Hepatocyte (in vitro differentiated cells): ENCODE measurements at regions not wholly inside any gene's neighbourhood (a gene's known extent, or its start where the extent isn't known, plus 50 kb on each side); places are given as distances from the start of the nearest gene placed in this dataset.
"Not testable (repeated sequence)": the region's sequence is repeated elsewhere in the genome, so short reads cannot be mapped to it uniquely, and the experiment has no call there.

ENCODE experiments used
- DNase-seq: peaks from one replicate; pipeline ENCODE4 v3.0.0-alpha.2; 2016; ENCODE audit warnings: low spot score
- H2AFZ ChIP-seq: fragments of 200-600 bp; sonication (generic); 2 replicates; pipeline ENCODE4 v1.6.0; 2016; ENCODE audit warnings: antibody characterized with exemption, mild to moderate bottlenecking
- H3K27ac ChIP-seq: fragments of 200-600 bp; sonication (generic); 2 replicates; pipeline ENCODE4 v1.5.1; 2016; ENCODE audit warnings: mild to moderate bottlenecking
- H3K27me3 ChIP-seq: fragments of 200-600 bp; sonication (generic); 2 replicates; pipeline ENCODE4 v1.6.1; 2016
- H3K36me3 ChIP-seq: fragments of 200-600 bp; sonication (generic); replicated peaks from 2 replicates; pipeline ENCODE4 v1.5.1; 2016; ENCODE audit warnings: low read depth; ENCODE audit not compliant: insufficient read depth
- H3K4me1 ChIP-seq: fragments of 200-600 bp; sonication (generic); 2 replicates; pipeline ENCODE4 v1.5.1; 2016; ENCODE audit warnings: mild to moderate bottlenecking, moderate library complexity; ENCODE audit not compliant: insufficient read depth
- H3K4me2 ChIP-seq: fragments of 200-600 bp; sonication (generic); 2 replicates; pipeline ENCODE4 v1.6.0; 2016
- H3K4me3 ChIP-seq: fragments of 200-600 bp; sonication (generic); 2 replicates; pipeline ENCODE4 v1.5.1; 2016; ENCODE audit warnings: mild to moderate bottlenecking
- H3K79me2 ChIP-seq: fragments of 200-600 bp; sonication (generic); 2 replicates; pipeline ENCODE4 v1.6.0; 2017; ENCODE audit warnings: mild to moderate bottlenecking
- H3K9me2 ChIP-seq: fragments of 200-600 bp; sonication (generic); replicated peaks from 2 replicates; pipeline ENCODE4 v1.6.0; 2017; ENCODE audit warnings: mild to moderate bottlenecking; ENCODE audit not compliant: insufficient read depth
- H3K9me3 ChIP-seq: fragments of 200-600 bp; sonication (generic); 2 replicates; pipeline ENCODE4 v1.5.1; 2016; ENCODE audit warnings: low read depth, mild to moderate bottlenecking
- H4K20me1 ChIP-seq: fragments of 200-600 bp; sonication (generic); 2 replicates; pipeline ENCODE4 v1.6.0; 2016; ENCODE audit warnings: mild to moderate bottlenecking; ENCODE audit not compliant: insufficient read depth, poor library complexity, severe bottlenecking
- EZH2 ChIP-seq: fragments of 200-600 bp; sonication (generic); IDR thresholded peaks from 2 replicates; pipeline ENCODE4 v1.6.1; 2016; ENCODE audit warnings: antibody characterized with exemption, mild to moderate bottlenecking, borderline replicate concordance
- EZH2phosphoT487 ChIP-seq: fragments of 200-600 bp; sonication (generic); IDR thresholded peaks from one replicate; pipeline ENCODE4 v1.6.1; 2018; ENCODE audit warnings: antibody characterized with exemption, mild to moderate bottlenecking, low read depth, moderate library complexity; ENCODE audit not compliant: unreplicated experiment, severe bottlenecking
- WGBS: methylation state at CpG from one replicate; pipeline ENCODE4 v1.1.6; 2016; ENCODE audit warnings: low lambda C conversion rate; ENCODE audit errors: missing lambda C conversion rate; 5-methylcytosine and 5-hydroxymethylcytosine counted together
- TF ChIP-seq, protein P1 (sequence below): fragments of 200-600 bp; sonication (generic); IDR thresholded peaks from 2 replicates; pipeline ENCODE4 v1.5.1; 2016; ENCODE audit warnings: antibody characterized with exemption, mild to moderate bottlenecking; ENCODE audit not compliant: poor library complexity

GRCh38 chr15:79615754-79616153 is 183.6 kb downstream of the MINAR1 start:
- H3K9me2 ChIP-seq: no peaks in the 10 kb centered on the region
- no peaks in the 10 kb centered on the region for H3K4me1 ChIP-seq
- H3K4me2 ChIP-seq: no peak overlapping the region
- no peak overlapping the region for H3K27ac ChIP-seq
- H3K27me3 ChIP-seq: peaks cover 5% of the 10 kb centered on the region
- no peak overlapping the region for H3K4me3 ChIP-seq
- WGBS: 92% methylated on average over 4 of the region's 4 CpGs
- H4K20me1 ChIP-seq: no peaks in the 10 kb centered on the region
- no peaks in the 10 kb centered on the region for H3K9me3 ChIP-seq
- TF ChIP-seq EZH2: no peak
- TF ChIP-seq, protein P1, sequence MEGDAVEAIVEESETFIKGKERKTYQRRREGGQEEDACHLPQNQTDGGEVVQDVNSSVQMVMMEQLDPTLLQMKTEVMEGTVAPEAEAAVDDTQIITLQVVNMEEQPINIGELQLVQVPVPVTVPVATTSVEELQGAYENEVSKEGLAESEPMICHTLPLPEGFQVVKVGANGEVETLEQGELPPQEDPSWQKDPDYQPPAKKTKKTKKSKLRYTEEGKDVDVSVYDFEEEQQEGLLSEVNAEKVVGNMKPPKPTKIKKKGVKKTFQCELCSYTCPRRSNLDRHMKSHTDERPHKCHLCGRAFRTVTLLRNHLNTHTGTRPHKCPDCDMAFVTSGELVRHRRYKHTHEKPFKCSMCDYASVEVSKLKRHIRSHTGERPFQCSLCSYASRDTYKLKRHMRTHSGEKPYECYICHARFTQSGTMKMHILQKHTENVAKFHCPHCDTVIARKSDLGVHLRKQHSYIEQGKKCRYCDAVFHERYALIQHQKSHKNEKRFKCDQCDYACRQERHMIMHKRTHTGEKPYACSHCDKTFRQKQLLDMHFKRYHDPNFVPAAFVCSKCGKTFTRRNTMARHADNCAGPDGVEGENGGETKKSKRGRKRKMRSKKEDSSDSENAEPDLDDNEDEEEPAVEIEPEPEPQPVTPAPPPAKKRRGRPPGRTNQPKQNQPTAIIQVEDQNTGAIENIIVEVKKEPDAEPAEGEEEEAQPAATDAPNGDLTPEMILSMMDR: no peak
- TF ChIP-seq EZH2phosphoT487: no peak
- H3K79me2 ChIP-seq: no peaks in the 10 kb centered on the region
- no peak for DNase-seq
- no peaks in the 10 kb centered on the region for H3K36me3 ChIP-seq
- H2AFZ ChIP-seq: no peak overlapping the region

DNA sequence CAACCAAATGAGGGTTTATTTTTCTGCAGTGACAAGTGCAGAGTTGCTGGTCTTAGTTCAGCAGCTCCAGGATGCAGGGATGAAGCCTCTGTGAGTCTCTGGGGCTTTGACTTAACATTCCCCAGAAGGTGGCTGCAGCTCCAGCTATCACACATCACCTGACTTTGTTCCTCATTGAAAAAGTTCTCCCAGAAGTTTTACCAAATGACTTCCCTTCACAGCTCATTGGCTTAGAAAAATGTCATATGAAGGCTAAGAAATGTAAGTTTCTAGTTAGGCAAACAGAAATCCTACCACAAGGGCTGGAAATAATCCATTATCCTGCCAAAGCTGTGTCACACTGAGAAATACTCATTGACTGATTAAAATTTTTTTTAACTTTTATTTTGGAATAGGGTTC is 184.9 kb downstream of the MINAR1 start:
- Histone ChIP-seq H3K36me3 (no peaks in the 10 kb centered on the region), H3K4me1 (no peaks in the 10 kb centered on the region), H3K4me2 (no peak overlapping the region), H3K27me3 (peaks cover 5% of the 10 kb centered on the region), H3K4me3 (no peak overlapping the region), H2AFZ (no peak overlapping the region), H3K9me3 (no peaks in the 10 kb centered on the region), H4K20me1 (no peaks in the 10 kb centered on the region), H3K79me2 (no peaks in the 10 kb centered on the region), H3K9me2 (no peaks in the 10 kb centered on the region), H3K27ac (no peak overlapping the region)
- no peak for DNase-seq
- no peak for TF ChIP-seq EZH2
- TF ChIP-seq, protein P1: no peak
- TF ChIP-seq EZH2phosphoT487: no peak

GRCh38 chr15:79620112-79620857 is 188.1 kb downstream of the MINAR1 start:
- no peak overlapping the region for H3K4me3 ChIP-seq
- no peaks in the 10 kb centered on the region for H3K9me2 ChIP-seq
- no peaks in the 10 kb centered on the region for H3K36me3 ChIP-seq
- H3K9me3 ChIP-seq: no peaks in the 10 kb centered on the region
- 93% methylated on average over 4 of the region's 4 CpGs for WGBS
- H3K4me1 ChIP-seq: no peaks in the 10 kb centered on the region
- no peak for TF ChIP-seq EZH2
- TF ChIP-seq, protein P1: no peak
- TF ChIP-seq EZH2phosphoT487: no peak
- H3K27me3 ChIP-seq: no peaks in the 10 kb centered on the region
- no peaks in the 10 kb centered on the region for H3K79me2 ChIP-seq
- no peak overlapping the region for H3K27ac ChIP-seq
- H4K20me1 ChIP-seq: no peaks in the 10 kb centered on the region
- DNase-seq: no peak
- H2AFZ ChIP-seq: no peak overlapping the region
- H3K4me2 ChIP-seq: no peak overlapping the region

DNA sequence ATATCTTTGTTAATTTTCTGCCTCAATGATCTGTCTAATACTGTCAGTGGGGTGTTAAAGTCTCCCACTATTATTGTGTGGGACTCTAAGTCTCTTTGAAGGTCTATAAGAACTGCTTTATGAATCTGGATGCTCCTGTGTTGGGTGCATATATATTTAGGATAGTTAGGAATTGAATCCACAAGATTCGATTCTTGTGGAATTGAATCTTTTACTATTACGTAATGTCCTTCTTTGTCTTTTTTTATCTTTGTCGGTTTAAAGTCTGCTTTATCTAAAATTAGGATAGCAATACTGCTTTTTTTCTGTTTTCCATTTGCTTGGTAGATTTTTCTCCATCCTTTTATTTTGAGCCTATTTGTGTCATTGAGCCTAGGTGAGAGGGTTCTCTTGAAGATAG is 189.7 kb downstream of the MINAR1 start:
- not testable (repeated sequence) for H3K27ac ChIP-seq, H2AFZ ChIP-seq, H3K27me3 ChIP-seq, H3K4me2 ChIP-seq, DNase-seq, H3K4me1 ChIP-seq, H3K4me3 ChIP-seq, H3K36me3 ChIP-seq, H4K20me1 ChIP-seq, H3K9me2 ChIP-seq, H3K79me2 ChIP-seq, H3K9me3 ChIP-seq
- 89% methylated on average over 3 of the region's 3 CpGs for WGBS
